GM12878 (cell line): ENCODE measurements at regions not wholly inside any gene's neighbourhood (a gene's known extent, or its start where the extent isn't known, plus 50 kb on each side); places are given as distances from the start of the nearest gene placed in this dataset.

Source experiments
- ATAC-seq: fragments of 200-7000 bp; cut with Tn5 transposase; 3 replicates; pipeline ENCODE4 v1.9.1; 2020; ENCODE audit warnings: mild to moderate bottlenecking, moderate library complexity
- BruUV-seq: library from RNA; stranded (reverse); fragments of 400-500 nt; replicated peaks from 2 replicates; lab custom pipeline; 2021; lab: Mats Ljungman, UMichigan
- CTCF ChIA-PET: fragments of 300-600 bp; sonication (Branson Sonifier 250); formaldehyde crosslinking; extraction: SDS; loops from one replicate; lab custom pipeline; 2021; ENCODE audit warnings: inconsistent platforms; lab: Yijun Ruan, JAX
- POLR2A ChIA-PET: fragments of 350-600 bp; formaldehyde crosslinking; extraction: SDS; loops from one replicate; lab custom pipeline; 2021; ENCODE audit warnings: inconsistent platforms; lab: Charles Lee
- RAD21 ChIA-PET: fragments of 300-600 bp; sonication (Branson Sonifier 250); formaldehyde crosslinking; loops from one replicate; lab custom pipeline; 2023; ENCODE audit warnings: antibody characterized with exemption; ENCODE audit not compliant: unreplicated experiment; lab: Charles Lee
- SMC1A ChIA-PET: fragments of 300-600 bp; sonication (Branson Sonifier 250); formaldehyde crosslinking; loops from one replicate; lab custom pipeline; 2023; ENCODE audit not compliant: unreplicated experiment, uncharacterized antibody; lab: Charles Lee
- DNase-seq: peaks from one replicate; pipeline ENCODE4 v3.0.0-alpha.2; 2011; ENCODE audit warnings: low read depth, low spot score
- FAIRE-seq: peaks from 3 replicates; lab custom pipeline; 2011; peaks lifted over from hg19 to GRCh38; lab: Jason Lieb, UNC
- H2AFZ ChIP-seq: 2 replicates; pipeline ENCODE4 v1.6.0; 2011; ENCODE audit warnings: low read depth, low read length, control low read depth; ENCODE audit not compliant: control insufficient read depth
- H3K27ac ChIP-seq: 2 replicates; pipeline ENCODE4 v1.5.1; 2011; ENCODE audit warnings: control low read depth; ENCODE audit not compliant: control insufficient read depth, insufficient read depth
- H3K27me3 ChIP-seq, 2 experiments: replicated peaks in 1 of 2; 2 replicates each; pipeline versions ENCODE4 v1.6.0 to v1.6.1; 2011; ENCODE audit warnings: low read length in 1 of 2; ENCODE audit not compliant: control insufficient read depth in 2 of 2, insufficient read depth in 2 of 2
- H3K36me3 ChIP-seq, 2 experiments: 2 replicates each; pipeline ENCODE4 v1.5.1; 2011; ENCODE audit warnings: low read length in 1 of 2; ENCODE audit not compliant: control insufficient read depth in 2 of 2, insufficient read depth in 2 of 2
- H3K4me1 ChIP-seq: 2 replicates; pipeline ENCODE4 v1.6.1; 2011; ENCODE audit warnings: mild to moderate bottlenecking, low read length, moderate library complexity, mixed read lengths; ENCODE audit not compliant: control insufficient read depth, insufficient read depth
- H3K4me2 ChIP-seq: 2 replicates; pipeline ENCODE4 v1.6.0; 2011; ENCODE audit warnings: control low read depth; ENCODE audit not compliant: control insufficient read depth, insufficient read depth
- H3K4me3 ChIP-seq: fragments of 200-600 bp; sonication (generic); 2 replicates; pipeline ENCODE4 v1.5.1; 2016
- H3K79me2 ChIP-seq: 2 replicates; pipeline ENCODE4 v1.6.0; 2011; ENCODE audit warnings: low read length; ENCODE audit not compliant: control insufficient read depth, insufficient read depth
- H3K9ac ChIP-seq: 2 replicates; pipeline ENCODE4 v1.8.0; 2011; ENCODE audit warnings: low read length, control low read depth, mixed read lengths; ENCODE audit not compliant: control insufficient read depth, insufficient read depth
- H3K9me3 ChIP-seq: replicated peaks from 3 replicates; pipeline ENCODE4 v1.5.1; 2011; ENCODE audit warnings: mild to moderate bottlenecking, low read length; ENCODE audit not compliant: control insufficient read depth, insufficient read depth
- H4K20me1 ChIP-seq: 2 replicates; pipeline ENCODE4 v1.6.0; 2011; ENCODE audit not compliant: control insufficient read depth, insufficient read depth
- ATF7 ChIP-seq: fragments of 450-650 bp; IDR thresholded peaks from 2 replicates; pipeline ENCODE4 v1.6.1; 2016; ENCODE audit warnings: low read depth, mild to moderate bottlenecking
- BHLHE40 ChIP-seq, 2 experiments: fragments of 450-650 bp in 1 of 2; IDR thresholded peaks; 2 replicates each; pipeline ENCODE4 v1.6.1; 2011 to 2017; ENCODE audit warnings: low read depth in 2 of 2, borderline replicate concordance in 1 of 2, improper control_type of control experiment in 1 of 2, low read length in 1 of 2, mild to moderate bottlenecking in 1 of 2
- CBFB ChIP-seq: IDR thresholded peaks from 2 replicates; pipeline ENCODE4 v1.6.1; 2016; ENCODE audit warnings: antibody characterized with exemption, low read depth
- CEBPB ChIP-seq, 2 experiments: fragments of 150-350 bp in 1 of 2; IDR thresholded peaks; 2 replicates each; pipeline ENCODE4 v1.6.1; 2012 to 2014; ENCODE audit warnings: low read depth in 2 of 2, low read length in 2 of 2, borderline replicate concordance in 1 of 2, inconsistent platforms in 1 of 2
- CREB1 ChIP-seq: IDR thresholded peaks from 2 replicates; pipeline ENCODE4 v1.6.1; 2012; ENCODE audit warnings: low read depth, mild to moderate bottlenecking, inconsistent platforms
- FOXK2 ChIP-seq: fragments of 450-650 bp; IDR thresholded peaks from 2 replicates; pipeline ENCODE4 v1.6.1; 2017; ENCODE audit warnings: mild to moderate bottlenecking, moderate library complexity
- GABPA ChIP-seq: IDR thresholded peaks from 2 replicates; pipeline ENCODE4 v1.6.1; 2014; ENCODE audit warnings: antibody characterized with exemption, low read depth, mild to moderate bottlenecking, inconsistent platforms
- IRF4 ChIP-seq: IDR thresholded peaks from 2 replicates; pipeline ENCODE4 v1.6.1; 2011; ENCODE audit warnings: low read depth, low read length
- JUNB ChIP-seq: IDR thresholded peaks from 2 replicates; pipeline ENCODE4 v1.6.1; 2016; ENCODE audit warnings: antibody characterized with exemption, mild to moderate bottlenecking
- NFIC ChIP-seq: IDR thresholded peaks from 2 replicates; pipeline ENCODE4 v1.6.1; 2012; ENCODE audit warnings: low read depth, mild to moderate bottlenecking, inconsistent platforms, low read length, moderate library complexity
- PAX5 ChIP-seq: IDR thresholded peaks from 2 replicates; pipeline ENCODE4 v1.6.1; 2011; ENCODE audit warnings: low read depth, low read length, borderline replicate concordance
- PBX3 ChIP-seq: IDR thresholded peaks from 2 replicates; pipeline ENCODE4 v1.6.1; 2011; ENCODE audit warnings: mild to moderate bottlenecking, low read depth, low read length, moderate library complexity; ENCODE audit not compliant: insufficient replicate concordance
- PML ChIP-seq: IDR thresholded peaks from 2 replicates; pipeline ENCODE4 v1.6.1; 2012; ENCODE audit warnings: low read length, inconsistent platforms
- REST ChIP-seq: IDR thresholded peaks from 2 replicates; pipeline ENCODE4 v1.6.1; 2012; ENCODE audit warnings: mild to moderate bottlenecking, low read depth, low read length
- SMC3 ChIP-seq: IDR thresholded peaks from 2 replicates; pipeline ENCODE4 v1.6.1; 2011; ENCODE audit warnings: low read length, improper control_type of control experiment, borderline replicate concordance
- SREBF2 ChIP-seq: IDR thresholded peaks from 2 replicates; pipeline ENCODE4 v1.6.1; 2012; ENCODE audit warnings: mild to moderate bottlenecking, low read length
- STAT1 ChIP-seq: fragments of 450-650 bp; conservative IDR thresholded peaks from 2 replicates; pipeline ENCODE4 v1.6.1; 2014; ENCODE audit warnings: antibody characterized with exemption, mild to moderate bottlenecking
- WGBS: methylation state at CpG from one replicate; pipeline ENCODE4 v1.1.6; 2016; ENCODE audit warnings: low lambda C conversion rate; ENCODE audit not compliant: insufficient replicate concordance, insufficient coverage; ENCODE audit errors: missing lambda C conversion rate; 5-methylcytosine and 5-hydroxymethylcytosine counted together
- in situ Hi-C: fragments of 300-500 bp; cut with MboI; formaldehyde crosslinking; loops from 9 replicates; pipeline ENCODE4 v1.14.3; 2018; ENCODE audit warnings: mixed read lengths
- intact Hi-C: fragments of 100-400 bp; cut with micrococcal nuclease; formaldehyde crosslinking; loops from one replicate; pipeline ENCODE4 v1.14.2; 2022; ENCODE audit not compliant: unreplicated experiment
- TF ChIP-seq, protein P1 (sequence below): fragments of 450-650 bp; formaldehyde crosslinking; IDR thresholded peaks from 2 replicates; pipeline ENCODE4 v1.5.0; 2022; ENCODE audit warnings: mild to moderate bottlenecking, missing genetic modification characterization

DNA sequence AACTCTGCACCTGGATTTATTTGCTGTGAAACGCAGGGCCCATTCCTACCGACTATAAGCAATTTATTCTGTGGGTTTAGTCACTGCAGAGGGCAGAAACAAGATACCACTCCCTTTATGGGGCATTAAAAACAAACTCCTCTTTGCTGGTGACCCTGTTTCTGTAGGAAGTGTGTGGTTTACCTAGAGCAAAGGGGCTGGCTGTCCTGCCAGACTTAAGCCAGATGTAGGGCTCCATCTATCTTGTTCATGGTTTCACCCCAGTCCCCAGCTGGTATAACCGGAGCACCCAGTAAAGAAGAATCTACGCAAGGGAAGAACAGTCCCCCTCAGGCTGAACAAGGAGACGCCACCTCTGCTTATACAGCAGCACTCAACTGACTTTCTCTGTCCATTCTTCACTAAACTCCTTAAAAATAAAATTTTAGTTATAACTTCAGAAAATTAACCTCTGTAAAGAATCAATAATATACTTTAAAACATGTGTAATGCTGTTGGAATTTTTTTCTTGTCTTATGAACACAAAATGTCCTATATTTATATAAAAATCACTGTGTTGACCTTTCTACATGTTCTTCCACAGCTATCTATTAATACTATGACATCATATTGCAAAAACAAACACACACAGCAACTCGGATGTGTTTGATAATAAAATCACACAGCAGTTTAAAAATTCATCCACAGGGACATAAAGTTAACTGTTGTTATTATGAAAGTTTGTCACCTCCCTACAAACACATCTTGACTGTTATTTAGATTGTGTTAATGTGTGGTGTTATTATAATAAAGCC is 126.1 kb upstream of the RPS6KA2 start:
- BruUV-seq: no TSS peak
- no peak overlapping the region for H3K9ac ChIP-seq
- CTCF ChIA-PET: no interaction called here
- DNase-seq (no peak), ATAC-seq (no peak), FAIRE-seq (no peak)
- WGBS: 43% methylated on average over 6 of the region's 6 CpGs
- H3K27ac ChIP-seq: no peak overlapping the region
- H3K79me2 ChIP-seq: no peaks in the 10 kb centered on the region
- no peak overlapping the region for H2AFZ ChIP-seq
- RAD21 ChIA-PET: no interaction called here
- H3K9me3 ChIP-seq: no peaks in the 10 kb centered on the region
- SMC1A ChIA-PET: no interaction called here
- H3K27me3 ChIP-seq: no peaks in the 10 kb centered on the region; a peak in 2 of 4 replicates
- intact Hi-C loops: loop anchor here (10.0 kb wide), 1 partner anchor 298 kb away; no protein-coding TSS in a partner anchor
- in situ Hi-C loops: no loop called here
- H3K4me2 ChIP-seq: no peak overlapping the region
- H3K4me3 ChIP-seq: no peak overlapping the region
- POLR2A ChIA-PET: no interaction called here
- no peaks in the 10 kb centered on the region for H4K20me1 ChIP-seq
- no peaks in the 10 kb centered on the region for H3K36me3 ChIP-seq
- peaks cover 9% of the 10 kb centered on the region; the same call in 1 of the 2 replicates for H3K4me1 ChIP-seq
- TF ChIP-seq CBFB (no peak), GABPA (no peak), CREB1 (no peak), PAX5 (no peak), ATF7 (no peak), JUNB (no peak), PBX3 (no peak), NFIC (no peak), STAT1 (no peak), IRF4 (no peak), CEBPB (IDR thresholded peaks at IDR 0.05; ENCODE audit: borderline replicate concordance in 1 of 2, low read depth in 2 of 2, low read length in 2 of 2) (no peak), PML (no peak), BHLHE40 (IDR thresholded peaks at IDR 0.05; ENCODE audit: borderline replicate concordance in 1 of 2, low read depth in 2 of 2, low read length in 1 of 2) (no peak), SREBF2 (no peak), REST (no peak), SMC3 (no peak), FOXK2 (no peak)
- TF ChIP-seq, protein P1, sequence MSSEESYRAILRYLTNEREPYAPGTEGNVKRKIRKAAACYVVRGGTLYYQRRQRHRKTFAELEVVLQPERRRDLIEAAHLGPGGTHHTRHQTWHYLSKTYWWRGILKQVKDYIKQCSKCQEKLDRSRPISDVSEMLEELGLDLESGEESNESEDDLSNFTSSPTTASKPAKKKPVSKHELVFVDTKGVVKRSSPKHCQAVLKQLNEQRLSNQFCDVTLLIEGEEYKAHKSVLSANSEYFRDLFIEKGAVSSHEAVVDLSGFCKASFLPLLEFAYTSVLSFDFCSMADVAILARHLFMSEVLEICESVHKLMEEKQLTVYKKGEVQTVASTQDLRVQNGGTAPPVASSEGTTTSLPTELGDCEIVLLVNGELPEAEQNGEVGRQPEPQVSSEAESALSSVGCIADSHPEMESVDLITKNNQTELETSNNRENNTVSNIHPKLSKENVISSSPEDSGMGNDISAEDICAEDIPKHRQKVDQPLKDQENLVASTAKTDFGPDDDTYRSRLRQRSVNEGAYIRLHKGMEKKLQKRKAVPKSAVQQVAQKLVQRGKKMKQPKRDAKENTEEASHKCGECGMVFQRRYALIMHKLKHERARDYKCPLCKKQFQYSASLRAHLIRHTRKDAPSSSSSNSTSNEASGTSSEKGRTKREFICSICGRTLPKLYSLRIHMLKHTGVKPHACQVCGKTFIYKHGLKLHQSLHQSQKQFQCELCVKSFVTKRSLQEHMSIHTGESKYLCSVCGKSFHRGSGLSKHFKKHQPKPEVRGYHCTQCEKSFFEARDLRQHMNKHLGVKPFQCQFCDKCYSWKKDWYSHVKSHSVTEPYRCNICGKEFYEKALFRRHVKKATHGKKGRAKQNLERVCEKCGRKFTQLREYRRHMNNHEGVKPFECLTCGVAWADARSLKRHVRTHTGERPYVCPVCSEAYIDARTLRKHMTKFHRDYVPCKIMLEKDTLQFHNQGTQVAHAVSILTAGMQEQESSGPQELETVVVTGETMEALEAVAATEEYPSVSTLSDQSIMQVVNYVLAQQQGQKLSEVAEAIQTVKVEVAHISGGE: no peak
